Coronary artery (tissue), 2 donors: ENCODE measurements at regions not wholly inside any gene's neighbourhood (a gene's known extent, or its start where the extent isn't known, plus 50 kb on each side); places are given as distances from the start of the nearest gene placed in this dataset.

Experiments
- DNase-seq: peaks from one replicate; pipeline ENCODE4 v3.0.0-alpha.2; 2017; ENCODE audit warnings: low spot score
- H3K27ac ChIP-seq, 2 donors: fragments of 200-600 bp; sonication (generic); one replicate each; pipeline ENCODE4 v1.5.1; 2016 to 2019
- H3K4me3 ChIP-seq: fragments of 200-600 bp; sonication (generic); 2 replicates; pipeline ENCODE4 v1.5.1; 2016; ENCODE audit warnings: mild to moderate bottlenecking, moderate library complexity
- CTCF ChIP-seq: fragments of 200-600 bp; sonication (generic); IDR thresholded peaks from one replicate; pipeline ENCODE4 v1.5.1; 2019; ENCODE audit warnings: antibody characterized with exemption

- H3K27ac ChIP-seq = no peak overlapping the region
- H3K4me3 ChIP-seq = no peak overlapping the region
- no peak for DNase-seq
- TF ChIP-seq CTCF = no peak
Observed at GRCh38 chr3:137219801-137220445, 262.1 kb downstream of the IL20RB start.

- no peak for TF ChIP-seq CTCF
- no peak overlapping the region for H3K27ac ChIP-seq
- H3K4me3 ChIP-seq = no peak overlapping the region
- DNase-seq = no peak
Observed at GRCh38 chr3:137222736-137223225, 265.0 kb downstream of the IL20RB start.

GRCh38 chr3:137224464-137224863 is 266.7 kb downstream of the IL20RB start:
- no peak for TF ChIP-seq CTCF
- H3K4me3 ChIP-seq = no peak overlapping the region
- H3K27ac ChIP-seq = no peak overlapping the region
- no peak for DNase-seq

GRCh38 chr3:137242836-137243400 is 285.1 kb downstream of the IL20RB start:
- no peak overlapping the region for H3K4me3 ChIP-seq
- TF ChIP-seq CTCF = no peak
- H3K27ac ChIP-seq = no peak overlapping the region
- no peak for DNase-seq

GRCh38 chr3:137246491-137246890 is 288.7 kb downstream of the IL20RB start:
- no peak for DNase-seq
- no peak for TF ChIP-seq CTCF
- no peak overlapping the region for H3K27ac ChIP-seq
- H3K4me3 ChIP-seq = no peak overlapping the region

- Histone ChIP-seq H3K27ac (no peak overlapping the region), H3K4me3 (no peak overlapping the region)
- no peak for DNase-seq
- TF ChIP-seq CTCF = no peak
Observed at GRCh38 chr3:137249311-137249940, 291.6 kb downstream of the IL20RB start.

- Histone ChIP-seq H3K4me3 (no peak overlapping the region), H3K27ac (no peak overlapping the region)
- no peak for DNase-seq
- no peak for TF ChIP-seq CTCF
Observed at GRCh38 chr3:137259089-137259488, 301.3 kb downstream of the IL20RB start.
